ENCODE measurements at regions not wholly inside any gene's neighbourhood (a gene's known extent, or its start where the extent isn't known, plus 50 kb on each side); places are given as distances from the start of the nearest gene placed in this dataset.

- TF ChIP-seq ZNF710 (CRISPR knock-in tag; IDR thresholded peaks at IDR 0.05; ENCODE audit: borderline replicate concordance) (no peak), HCFC1 (IDR thresholded peaks at IDR 0.05; ENCODE audit: low read depth, low read length) (no peak), MIER3 (CRISPR knock-in tag; IDR thresholded peaks at IDR 0.05; ENCODE audit: borderline replicate concordance) (peak; percentile 60; the same call in 1 of the 2 replicates), RBM22 (optimal IDR thresholded peaks at IDR 0.05; ENCODE audit: low read length) (no peak), ZNF557 (CRISPR knock-in tag; IDR thresholded peaks at IDR 0.05) (no peak), ZNF546 (CRISPR knock-in tag; conservative IDR thresholded peaks at IDR 0.05) (no peak), ZNF761 (CRISPR knock-in tag; conservative IDR thresholded peaks at IDR 0.05) (no peak), CHD4 (IDR thresholded peaks at IDR 0.05; ENCODE audit: borderline replicate concordance, low read length) (no peak), ZNF30 (CRISPR knock-in tag; IDR thresholded peaks at IDR 0.05) (no peak), AGO2 (optimal IDR thresholded peaks at IDR 0.05; ENCODE audit: low read depth, low read length) (no peak), RXRA (CRISPR knock-in tag; IDR thresholded peaks at IDR 0.05) (no peak; the same call in 1 of the 2 replicates), ZNF207 (IDR thresholded peaks at IDR 0.05; ENCODE audit: borderline replicate concordance) (no peak), ZNF83 (CRISPR knock-in tag; IDR thresholded peaks at IDR 0.05; ENCODE audit: borderline replicate concordance) (no peak), JUN (CRISPR knock-in tag; IDR thresholded peaks at IDR 0.05) (no peak), BRD4 (CRISPR knock-in tag; IDR thresholded peaks at IDR 0.05) (no peak), FOXA3 (CRISPR knock-in tag; IDR thresholded peaks at IDR 0.05) (peak; percentile 73), ZFAT (CRISPR knock-in tag; conservative IDR thresholded peaks at IDR 0.05) (no peak), ZBTB20 (CRISPR knock-in tag; IDR thresholded peaks at IDR 0.05; ENCODE audit: borderline replicate concordance, low read depth) (no peak), ZNF775 (CRISPR knock-in tag; IDR thresholded peaks at IDR 0.05; ENCODE audit: borderline replicate concordance) (no peak), ZNF382 (CRISPR knock-in tag; IDR thresholded peaks at IDR 0.05; ENCODE audit: borderline replicate concordance) (no peak), JDP2 (CRISPR knock-in tag; IDR thresholded peaks at IDR 0.05; ENCODE audit: borderline replicate concordance) (no peak), ZNF772 (CRISPR knock-in tag; IDR thresholded peaks at IDR 0.05) (peak; percentile 48; the same call in 1 of the 2 replicates)
- TF ChIP-seq, protein P1, sequence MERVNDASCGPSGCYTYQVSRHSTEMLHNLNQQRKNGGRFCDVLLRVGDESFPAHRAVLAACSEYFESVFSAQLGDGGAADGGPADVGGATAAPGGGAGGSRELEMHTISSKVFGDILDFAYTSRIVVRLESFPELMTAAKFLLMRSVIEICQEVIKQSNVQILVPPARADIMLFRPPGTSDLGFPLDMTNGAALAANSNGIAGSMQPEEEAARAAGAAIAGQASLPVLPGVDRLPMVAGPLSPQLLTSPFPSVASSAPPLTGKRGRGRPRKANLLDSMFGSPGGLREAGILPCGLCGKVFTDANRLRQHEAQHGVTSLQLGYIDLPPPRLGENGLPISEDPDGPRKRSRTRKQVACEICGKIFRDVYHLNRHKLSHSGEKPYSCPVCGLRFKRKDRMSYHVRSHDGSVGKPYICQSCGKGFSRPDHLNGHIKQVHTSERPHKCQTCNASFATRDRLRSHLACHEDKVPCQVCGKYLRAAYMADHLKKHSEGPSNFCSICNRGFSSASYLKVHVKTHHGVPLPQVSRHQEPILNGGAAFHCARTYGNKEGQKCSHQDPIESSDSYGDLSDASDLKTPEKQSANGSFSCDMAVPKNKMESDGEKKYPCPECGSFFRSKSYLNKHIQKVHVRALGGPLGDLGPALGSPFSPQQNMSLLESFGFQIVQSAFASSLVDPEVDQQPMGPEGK (CRISPR knock-in tag; IDR thresholded peaks at IDR 0.05): peak; percentile 20; the same call in 1 of the 2 replicates
- TF ChIP-seq, protein P2, sequence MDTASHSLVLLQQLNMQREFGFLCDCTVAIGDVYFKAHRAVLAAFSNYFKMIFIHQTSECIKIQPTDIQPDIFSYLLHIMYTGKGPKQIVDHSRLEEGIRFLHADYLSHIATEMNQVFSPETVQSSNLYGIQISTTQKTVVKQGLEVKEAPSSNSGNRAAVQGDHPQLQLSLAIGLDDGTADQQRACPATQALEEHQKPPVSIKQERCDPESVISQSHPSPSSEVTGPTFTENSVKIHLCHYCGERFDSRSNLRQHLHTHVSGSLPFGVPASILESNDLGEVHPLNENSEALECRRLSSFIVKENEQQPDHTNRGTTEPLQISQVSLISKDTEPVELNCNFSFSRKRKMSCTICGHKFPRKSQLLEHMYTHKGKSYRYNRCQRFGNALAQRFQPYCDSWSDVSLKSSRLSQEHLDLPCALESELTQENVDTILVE (CRISPR knock-in tag; IDR thresholded peaks at IDR 0.05): 0 out of 2 replicates have a peak, but pooled peaks have one; percentile 26
- TF ChIP-seq, protein P3, sequence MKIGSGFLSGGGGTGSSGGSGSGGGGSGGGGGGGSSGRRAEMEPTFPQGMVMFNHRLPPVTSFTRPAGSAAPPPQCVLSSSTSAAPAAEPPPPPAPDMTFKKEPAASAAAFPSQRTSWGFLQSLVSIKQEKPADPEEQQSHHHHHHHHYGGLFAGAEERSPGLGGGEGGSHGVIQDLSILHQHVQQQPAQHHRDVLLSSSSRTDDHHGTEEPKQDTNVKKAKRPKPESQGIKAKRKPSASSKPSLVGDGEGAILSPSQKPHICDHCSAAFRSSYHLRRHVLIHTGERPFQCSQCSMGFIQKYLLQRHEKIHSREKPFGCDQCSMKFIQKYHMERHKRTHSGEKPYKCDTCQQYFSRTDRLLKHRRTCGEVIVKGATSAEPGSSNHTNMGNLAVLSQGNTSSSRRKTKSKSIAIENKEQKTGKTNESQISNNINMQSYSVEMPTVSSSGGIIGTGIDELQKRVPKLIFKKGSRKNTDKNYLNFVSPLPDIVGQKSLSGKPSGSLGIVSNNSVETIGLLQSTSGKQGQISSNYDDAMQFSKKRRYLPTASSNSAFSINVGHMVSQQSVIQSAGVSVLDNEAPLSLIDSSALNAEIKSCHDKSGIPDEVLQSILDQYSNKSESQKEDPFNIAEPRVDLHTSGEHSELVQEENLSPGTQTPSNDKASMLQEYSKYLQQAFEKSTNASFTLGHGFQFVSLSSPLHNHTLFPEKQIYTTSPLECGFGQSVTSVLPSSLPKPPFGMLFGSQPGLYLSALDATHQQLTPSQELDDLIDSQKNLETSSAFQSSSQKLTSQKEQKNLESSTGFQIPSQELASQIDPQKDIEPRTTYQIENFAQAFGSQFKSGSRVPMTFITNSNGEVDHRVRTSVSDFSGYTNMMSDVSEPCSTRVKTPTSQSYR (CRISPR knock-in tag; IDR thresholded peaks at IDR 0.05; ENCODE audit: borderline replicate concordance): no peak
These were observed 221.8 kb downstream of the MREG start (continued) for GRCh38 chr2:215791481-215791937.

All from HepG2 (cell line).